HPDE6-E6E7 (cell line): ENCODE measurements at regions not wholly inside any gene's neighbourhood (a gene's known extent, or its start where the extent isn't known, plus 50 kb on each side); places are given as distances from the start of the nearest gene placed in this dataset.
A peak's percentile ranks its signal among the peaks of the same experiment; 100 is the strongest.
"Not testable (repeated sequence)": the region's sequence is repeated elsewhere in the genome, so short reads cannot be mapped to it uniquely, and the experiment has no call there.

Experiments used
- DNase-seq: peaks from one replicate; pipeline ENCODE4 v3.0.0; 2011; ENCODE audit warnings: missing footprints; ENCODE audit errors: extremely low spot score

DNA sequence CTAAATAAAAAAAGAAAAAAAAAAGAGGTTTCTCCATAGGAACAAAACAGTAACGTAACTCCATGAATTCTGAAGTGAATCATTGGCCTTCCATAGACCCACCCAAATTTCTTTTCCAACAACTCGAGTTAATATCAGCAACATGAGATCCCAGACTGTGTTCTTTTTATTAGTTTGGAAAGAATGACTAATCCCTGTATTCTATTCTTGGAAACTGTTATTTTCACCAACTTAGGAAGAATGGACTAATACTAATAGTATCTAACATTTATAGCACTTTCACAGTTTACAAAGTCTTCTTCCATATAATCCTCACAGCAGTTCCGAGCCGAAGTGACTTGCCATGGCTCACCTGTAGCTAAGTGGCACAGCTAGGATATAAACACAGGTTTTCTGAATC is 72.7 kb upstream of the SLC4A7 start:
- no peak for DNase-seq

DNA sequence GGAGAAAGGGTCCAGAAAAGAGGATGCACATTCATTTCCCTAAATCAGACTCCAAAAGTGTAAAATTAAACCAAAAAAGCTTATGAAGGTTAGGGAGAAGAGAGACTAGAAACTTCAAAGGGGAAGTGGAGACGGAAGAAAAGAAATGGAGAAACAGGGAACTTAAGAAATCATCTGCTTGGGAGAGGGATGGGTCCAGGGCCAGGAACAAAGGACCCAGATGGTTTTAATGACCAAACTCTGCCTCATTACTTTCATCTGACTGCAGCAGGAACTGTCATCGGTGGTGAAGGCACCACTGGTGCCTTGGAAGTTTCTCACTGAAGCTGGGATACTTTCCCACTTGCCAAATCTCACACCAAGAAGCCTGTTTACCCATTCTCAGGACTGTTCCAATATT is 70.5 kb upstream of the SLC4A7 start:
- DNase-seq: no peak

DNA sequence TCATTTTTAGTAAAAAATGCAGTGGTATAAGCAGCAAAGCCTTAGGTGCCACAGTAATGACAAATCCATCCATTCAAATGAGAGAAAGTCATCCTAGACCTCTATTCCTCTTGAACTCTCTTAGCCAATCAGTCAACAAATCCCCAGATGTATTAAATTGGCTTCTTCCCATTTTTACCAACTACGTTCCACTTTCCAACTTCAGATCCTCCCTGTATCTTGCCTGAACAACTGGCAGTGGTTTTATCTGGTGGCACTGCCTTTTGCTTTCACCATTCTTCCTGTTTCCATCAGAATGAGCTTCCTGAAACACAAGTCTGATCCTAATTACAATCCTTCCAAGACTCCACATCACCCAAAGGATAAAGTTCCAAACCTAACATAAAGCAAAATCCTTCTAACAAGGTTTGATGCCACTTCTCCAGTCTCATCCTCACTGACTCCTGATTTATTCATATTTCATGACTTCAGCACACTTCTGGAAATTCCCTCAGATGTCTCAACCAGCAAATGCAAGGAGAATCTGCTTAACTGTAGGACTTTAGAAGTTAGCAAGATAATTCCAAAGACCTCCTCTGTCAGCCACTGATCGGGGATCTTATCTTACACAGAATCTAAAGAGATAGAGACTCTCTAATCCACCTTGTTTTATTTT is 69.8 kb upstream of the SLC4A7 start:
- DNase-seq: no peak

DNA sequence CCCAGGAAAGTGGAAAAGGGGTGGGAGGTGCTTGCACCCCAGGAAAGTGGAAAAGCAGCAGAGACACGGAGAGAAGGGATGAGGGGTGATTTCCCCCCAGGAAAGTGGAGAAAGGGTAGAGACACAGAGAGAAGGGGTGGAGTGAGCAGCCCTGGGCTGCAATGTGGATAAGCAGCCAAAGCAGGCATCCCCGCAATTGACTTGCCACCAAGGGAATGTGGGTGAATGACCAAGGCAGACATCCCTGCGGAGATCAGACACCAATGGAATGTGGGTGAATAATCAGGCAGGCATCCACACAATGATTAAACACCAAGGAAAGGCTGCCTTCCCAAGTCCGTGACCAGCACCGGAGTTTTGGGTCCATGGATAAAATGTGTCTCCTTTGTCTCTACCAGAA is 68.5 kb upstream of the SLC4A7 start:
- DNase-seq: not testable (repeated sequence)

DNA sequence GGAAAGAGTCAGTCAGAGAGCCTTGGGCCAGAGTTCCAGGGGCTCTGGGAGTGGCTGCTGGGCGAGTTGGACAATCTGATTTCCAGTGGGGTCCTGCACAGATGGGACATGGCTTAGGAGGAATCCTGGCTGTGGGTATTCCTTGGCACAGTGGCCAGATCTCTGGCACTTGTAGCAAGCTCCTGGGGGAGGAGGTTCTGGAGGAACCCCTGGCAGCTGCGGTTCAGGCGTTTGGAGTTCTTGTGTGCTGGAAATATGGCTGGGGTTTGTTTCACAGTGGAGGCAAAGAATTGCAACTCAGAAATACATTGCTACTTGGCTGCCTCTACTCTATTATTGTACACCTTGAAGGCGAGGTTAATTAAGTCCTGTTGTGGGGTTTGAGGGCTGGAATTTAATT is 67.2 kb upstream of the SLC4A7 start:
- not testable (repeated sequence) for DNase-seq

DNA sequence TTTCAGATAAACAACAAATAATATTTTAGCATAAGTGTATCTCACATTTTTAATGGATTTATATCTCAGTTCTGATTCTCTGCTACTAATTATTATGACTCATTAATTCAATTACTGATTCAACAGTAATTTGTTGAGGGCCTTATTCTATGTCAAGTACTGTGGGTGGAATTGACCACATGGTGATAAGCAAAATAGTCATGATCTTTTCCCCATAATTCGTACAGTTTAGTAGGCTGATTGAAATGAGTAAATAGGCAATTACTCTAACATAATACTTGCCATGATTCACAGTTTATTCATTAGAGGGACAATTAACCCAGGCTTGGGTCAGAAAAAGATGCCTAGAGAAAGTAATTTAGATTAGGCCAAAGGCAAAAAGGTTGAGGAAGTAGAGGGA is 60.9 kb upstream of the SLC4A7 start:
- DNase-seq: no peak

DNA sequence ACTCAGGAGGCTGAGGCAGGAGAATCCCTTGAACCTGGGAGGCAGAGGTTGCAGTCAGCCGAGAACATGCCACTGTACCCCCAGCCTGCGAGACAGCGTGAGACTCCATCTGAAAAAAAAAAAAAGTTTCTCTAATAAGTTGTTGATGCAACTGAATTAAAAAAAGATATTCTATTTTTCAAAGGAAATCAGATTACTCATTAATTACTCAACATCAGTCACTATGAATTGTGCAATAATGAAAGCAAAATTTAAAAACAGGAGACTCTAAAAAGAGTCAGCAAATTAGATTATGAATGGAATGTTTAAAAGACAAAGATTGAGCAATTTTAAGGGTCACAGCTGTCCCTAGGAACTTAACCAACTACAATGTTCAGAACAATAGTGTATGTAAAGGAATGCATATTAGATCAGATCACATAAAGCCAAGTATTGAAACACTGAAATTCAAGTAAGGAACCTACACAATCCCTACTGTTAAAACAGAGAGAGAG is 60.2 kb upstream of the SLC4A7 start:
- DNase-seq: no peak

DNA sequence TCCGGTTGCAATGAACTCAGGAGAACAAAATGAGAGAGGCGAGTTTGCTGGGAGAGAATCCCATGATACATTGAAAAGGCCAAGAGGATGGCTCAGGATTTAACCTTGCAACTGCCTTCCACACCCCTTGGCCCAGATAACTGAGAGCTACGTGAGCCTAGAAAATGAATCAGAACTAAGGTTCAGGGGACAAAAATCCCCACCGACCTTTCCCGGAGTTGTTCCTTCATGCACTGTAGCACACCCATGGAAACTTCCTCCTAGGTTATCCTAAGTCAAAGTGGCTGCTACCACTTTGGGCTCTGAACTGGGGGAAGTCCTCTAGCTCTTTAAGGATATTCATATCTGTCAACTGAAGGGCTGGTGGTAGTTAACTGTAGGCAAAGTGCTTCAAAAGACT is 58.3 kb upstream of the SLC4A7 start:
- DNase-seq: no peak

DNA sequence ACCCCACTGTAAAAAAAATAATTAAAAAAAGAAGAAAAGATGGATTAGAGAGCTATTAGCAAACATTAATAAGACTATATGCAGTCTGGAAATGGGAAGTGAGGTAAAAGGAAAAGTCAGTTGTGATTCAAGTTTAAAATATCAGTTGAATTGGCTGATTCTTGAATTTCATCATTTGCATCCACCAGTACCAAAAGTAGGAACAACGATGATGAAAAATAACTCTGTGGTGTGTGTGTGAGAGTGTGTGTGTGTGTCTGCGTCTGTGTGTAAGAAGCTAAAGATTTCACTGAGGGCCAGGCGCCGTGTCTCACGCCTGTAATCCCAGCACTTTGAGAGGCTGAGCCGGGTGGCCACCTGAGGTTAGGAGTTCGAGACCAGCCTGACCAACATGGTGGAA is 56.0 kb upstream of the SLC4A7 start:
- no peak for DNase-seq

DNA sequence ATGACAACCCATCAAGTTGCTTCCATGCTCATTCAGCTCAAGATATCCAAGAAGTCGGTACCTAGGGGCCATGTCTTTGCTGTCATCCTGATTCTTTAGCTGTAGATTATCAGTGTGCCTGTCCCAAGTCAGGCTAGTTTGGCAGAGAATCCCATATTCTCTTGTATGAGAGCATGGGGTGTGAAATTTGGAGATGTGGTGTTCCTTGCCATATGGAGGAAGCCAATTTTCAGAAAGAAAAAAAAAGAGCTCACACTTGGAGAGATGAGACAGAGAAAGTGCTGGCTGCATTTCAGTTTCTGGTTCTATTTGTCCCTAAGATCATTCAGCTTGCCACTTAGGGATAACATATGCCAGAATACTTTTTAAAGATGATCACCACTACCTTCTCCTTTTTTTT is 52.3 kb upstream of the SLC4A7 start:
- DNase-seq: no peak

DNA sequence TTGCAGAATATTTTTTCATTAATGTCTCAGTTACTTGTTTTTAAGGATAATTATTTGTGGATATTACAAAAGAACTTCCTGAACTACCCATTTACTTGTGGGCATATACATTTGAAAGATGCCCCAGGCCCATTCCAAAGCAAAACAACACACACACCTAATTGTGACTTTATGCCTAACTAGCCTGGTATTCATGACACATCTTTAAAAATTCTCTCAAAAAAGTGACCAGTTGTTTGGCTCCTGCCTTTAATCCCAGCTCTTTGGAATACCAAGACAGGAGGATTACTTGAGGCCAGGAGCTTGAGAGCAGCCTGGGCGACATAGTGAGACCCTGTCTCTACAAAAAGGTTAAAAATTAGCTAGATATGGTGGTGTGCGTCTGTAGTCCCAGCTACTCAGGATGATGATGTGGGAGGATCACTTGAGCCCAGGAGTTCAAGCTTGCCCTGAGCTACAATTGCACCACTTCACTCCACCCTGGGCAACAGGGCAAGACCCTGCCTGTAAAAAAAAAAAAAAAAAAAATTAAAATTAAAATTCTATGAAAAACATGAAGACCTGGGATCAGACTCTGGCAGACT is 51.7 kb upstream of the SLC4A7 start:
- no peak for DNase-seq

DNA sequence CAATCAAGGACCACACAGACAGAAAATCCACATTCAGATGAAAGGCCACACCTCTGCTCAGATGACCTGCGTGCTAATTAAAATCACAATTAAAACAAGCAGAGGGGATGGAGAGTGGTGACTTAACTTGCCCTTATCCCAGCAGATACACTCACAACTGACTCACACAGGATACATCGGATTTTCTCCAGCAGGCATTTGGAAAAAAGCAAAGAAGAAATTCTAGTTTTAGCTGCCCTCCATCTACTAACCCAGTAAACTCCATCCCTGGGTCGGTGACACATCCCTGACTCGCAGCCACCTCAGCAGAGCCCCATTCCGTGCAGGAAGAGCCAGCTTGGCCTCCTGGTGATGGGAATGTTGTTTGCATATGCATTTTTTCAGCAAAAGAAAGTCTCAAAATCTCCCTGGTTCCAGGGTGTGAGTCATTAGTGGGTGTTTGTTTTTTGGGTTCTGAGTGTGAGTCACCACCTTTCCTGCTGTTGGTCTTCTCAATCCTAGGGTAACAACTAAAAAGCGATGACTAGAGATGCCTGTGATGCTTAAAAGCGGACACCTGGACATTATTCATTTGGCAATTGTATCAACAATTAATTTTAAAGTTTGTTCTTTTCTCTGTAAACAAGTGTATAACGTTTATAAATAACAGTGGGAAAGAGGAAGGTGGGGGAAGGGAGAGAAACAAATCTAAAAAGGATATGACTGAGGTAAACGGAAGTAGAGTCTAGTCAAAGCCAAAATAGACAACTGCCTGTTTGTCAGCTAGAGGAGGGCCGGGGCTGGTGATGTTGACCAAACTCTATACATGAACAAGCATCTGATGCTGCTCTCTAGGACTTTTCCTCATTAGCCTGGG is 49.8 kb upstream of the SLC4A7 start:
- DNase-seq: peak; percentile 61
